Lower leg skin (tissue), 3 donors: ENCODE measurements at regions not wholly inside any gene's neighbourhood (a gene's known extent, or its start where the extent isn't known, plus 50 kb on each side); places are given as distances from the start of the nearest gene placed in this dataset.

Experiments used
- CTCF ChIP-seq, 3 donors: fragments of 450-650 bp; IDR thresholded peaks; one replicate each; pipeline ENCODE4 v1.5.1; 2016; ENCODE audit warnings: antibody characterized with exemption in 3 of 3, mild to moderate bottlenecking in 3 of 3, moderate library complexity in 2 of 3
- POLR2A ChIP-seq, 2 donors: fragments of 450-650 bp; IDR thresholded peaks; one replicate each; pipeline ENCODE4 v1.6.1; 2016 to 2017; ENCODE audit warnings: antibody characterized with exemption in 2 of 2, mild to moderate bottlenecking in 1 of 2, moderate library complexity in 1 of 2

GRCh38 chr3:72485641-72486040 lies 362.6 kb downstream of the SHQ1 start:
- no peak for TF ChIP-seq POLR2A (IDR thresholded peaks at IDR 0.05)
- TF ChIP-seq CTCF (IDR thresholded peaks at IDR 0.05): no peak
